ENCODE measurements at regions not wholly inside any gene's neighbourhood (a gene's known extent, or its start where the extent isn't known, plus 50 kb on each side); places are given as distances from the start of the nearest gene placed in this dataset.

GRCh38 chr1:213429642-213430041 lies 378.6 kb downstream of the RPS6KC1 start:
- TF ChIP-seq EZH2 (IDR thresholded peaks at IDR 0.05; ENCODE audit: insufficient read depth, poor library complexity, severe bottlenecking): no peak
- TF ChIP-seq EZH2phosphoT487 (IDR thresholded peaks at IDR 0.05; ENCODE audit: insufficient read depth, low read depth): no peak

Data from GM23248 (cell line).